Natural killer cell (primary cell): ENCODE measurements at regions not wholly inside any gene's neighbourhood (a gene's known extent, or its start where the extent isn't known, plus 50 kb on each side); places are given as distances from the start of the nearest gene placed in this dataset.

Source experiments
- ATAC-seq, 3 donors: fragments of 150-1000 bp in 2 of 3; fragments of 200-7000 bp in 1 of 3; cut with Tn5 transposase; 1 replicate in 1 of 3; 2 replicates in 2 of 3; pipeline ENCODE4 v1.10.0; 2021; ENCODE audit warnings: mild to moderate bottlenecking in 2 of 3, moderate library complexity in 2 of 3
- DNase-seq, 2 donors: peaks; one replicate each; pipeline versions ENCODE4 v3.0.0 to v3.0.0-alpha.2; 2013 to 2021; ENCODE audit warnings: mixed read lengths in 1 of 2
- H3K27ac ChIP-seq: one replicate; pipeline ENCODE4 v1.5.1; 2013; ENCODE audit warnings: mild to moderate bottlenecking, low read length
- H3K27me3 ChIP-seq: one replicate; pipeline ENCODE4 v1.6.1; 2013; ENCODE audit warnings: low read length; ENCODE audit not compliant: control insufficient read depth, insufficient read depth
- H3K36me3 ChIP-seq: one replicate; pipeline ENCODE4 v1.6.1; 2013; ENCODE audit warnings: low read length; ENCODE audit not compliant: control insufficient read depth, insufficient read depth
- H3K4me1 ChIP-seq: one replicate; pipeline ENCODE4 v1.6.1; 2013; ENCODE audit warnings: low read length; ENCODE audit not compliant: control insufficient read depth, insufficient read depth
- H3K4me3 ChIP-seq: one replicate; pipeline ENCODE4 v1.5.1; 2013; ENCODE audit warnings: low read length
- H3K9me3 ChIP-seq: one replicate; pipeline ENCODE4 v1.6.1; 2013; ENCODE audit warnings: low read length; ENCODE audit not compliant: control insufficient read depth, insufficient read depth
- H3K27ac Mint-ChIP-seq, 2 donors: one replicate each; pipeline ENCODE4 v1.8.0; 2022; ENCODE audit warnings: mild to moderate bottlenecking in 2 of 2, mixed read lengths in 2 of 2, moderate library complexity in 1 of 2
- H3K27me3 Mint-ChIP-seq, 2 donors: one replicate each; pipeline ENCODE4 v1.8.0; 2022; ENCODE audit warnings: low read depth in 2 of 2, mixed read lengths in 2 of 2
- H3K36me3 Mint-ChIP-seq: one replicate; pipeline ENCODE4 v1.8.0; 2022; ENCODE audit warnings: mixed read lengths
- H3K4me1 Mint-ChIP-seq, 2 donors: one replicate each; pipeline ENCODE4 v1.8.0; 2022; ENCODE audit warnings: mixed read lengths in 2 of 2
- H3K4me3 Mint-ChIP-seq: one replicate; pipeline ENCODE4 v1.8.0; 2022; ENCODE audit warnings: mild to moderate bottlenecking, moderate library complexity, mixed read lengths
- H3K9me3 Mint-ChIP-seq, 2 donors: one replicate each; pipeline ENCODE4 v1.8.0; 2022; ENCODE audit warnings: mixed read lengths in 2 of 2
- WGBS: methylation state at CpG from one replicate; pipeline ENCODE4 v1.1.7; 2013; ENCODE audit warnings: missing lambda C conversion rate; ENCODE audit not compliant: insufficient coverage; 5-methylcytosine and 5-hydroxymethylcytosine counted together
- intact Hi-C: fragments of 100-400 bp; cut with micrococcal nuclease; formaldehyde crosslinking; loops from one replicate; pipeline ENCODE4 v1.14.2; 2022
- TF ChIP-seq, protein P1 (sequence below): fragments of 200-600 bp; IDR thresholded peaks from one replicate; pipeline ENCODE4 v1.8.0; 2022; ENCODE audit warnings: antibody characterized with exemption

DNA sequence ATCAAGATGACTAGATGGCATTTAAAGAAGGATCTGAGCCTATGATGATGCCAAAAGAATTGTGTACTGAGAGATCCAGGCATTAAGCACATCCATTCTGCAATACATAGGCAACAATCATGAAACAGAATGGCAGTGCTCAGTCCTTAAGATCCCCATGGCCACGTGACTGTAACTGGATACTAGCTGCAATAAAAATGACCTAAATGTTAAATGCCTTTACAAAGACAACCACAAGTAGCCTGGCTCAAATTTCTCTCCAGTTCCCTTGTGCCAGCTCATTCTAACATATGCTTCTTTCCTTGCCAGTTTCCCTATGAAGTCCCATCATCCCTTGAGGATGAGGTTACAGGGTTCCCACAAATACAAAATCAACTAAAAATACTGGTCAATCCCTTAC lies 148.3 kb upstream of the GHR start:
- Histone ChIP-seq H3K4me1 (no peaks in the 10 kb centered on the region), H3K27me3 (peaks cover 2% of the 10 kb centered on the region), H3K4me3 (no peak overlapping the region), H3K36me3 (no peaks in the 10 kb centered on the region), H3K27ac (no peak overlapping the region), H3K9me3 (no peaks in the 10 kb centered on the region)
- Mint-ChIP-seq H3K27ac (no peak overlapping the region), H3K27me3 (no peaks in the 10 kb centered on the region), H3K4me1 (no peaks in the 10 kb centered on the region), H3K4me3 (no peak overlapping the region), H3K9me3 (peaks cover 0 to 3% of the 10 kb centered on the region in 2 donors), H3K36me3 (no peaks in the 10 kb centered on the region)
- WGBS = 54% methylated on average over 1 of the region's 1 CpG
- ATAC-seq (no peak), DNase-seq (no peak)
- intact Hi-C loops = no loop called here
- TF ChIP-seq, protein P1, sequence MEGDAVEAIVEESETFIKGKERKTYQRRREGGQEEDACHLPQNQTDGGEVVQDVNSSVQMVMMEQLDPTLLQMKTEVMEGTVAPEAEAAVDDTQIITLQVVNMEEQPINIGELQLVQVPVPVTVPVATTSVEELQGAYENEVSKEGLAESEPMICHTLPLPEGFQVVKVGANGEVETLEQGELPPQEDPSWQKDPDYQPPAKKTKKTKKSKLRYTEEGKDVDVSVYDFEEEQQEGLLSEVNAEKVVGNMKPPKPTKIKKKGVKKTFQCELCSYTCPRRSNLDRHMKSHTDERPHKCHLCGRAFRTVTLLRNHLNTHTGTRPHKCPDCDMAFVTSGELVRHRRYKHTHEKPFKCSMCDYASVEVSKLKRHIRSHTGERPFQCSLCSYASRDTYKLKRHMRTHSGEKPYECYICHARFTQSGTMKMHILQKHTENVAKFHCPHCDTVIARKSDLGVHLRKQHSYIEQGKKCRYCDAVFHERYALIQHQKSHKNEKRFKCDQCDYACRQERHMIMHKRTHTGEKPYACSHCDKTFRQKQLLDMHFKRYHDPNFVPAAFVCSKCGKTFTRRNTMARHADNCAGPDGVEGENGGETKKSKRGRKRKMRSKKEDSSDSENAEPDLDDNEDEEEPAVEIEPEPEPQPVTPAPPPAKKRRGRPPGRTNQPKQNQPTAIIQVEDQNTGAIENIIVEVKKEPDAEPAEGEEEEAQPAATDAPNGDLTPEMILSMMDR = no peak

DNA sequence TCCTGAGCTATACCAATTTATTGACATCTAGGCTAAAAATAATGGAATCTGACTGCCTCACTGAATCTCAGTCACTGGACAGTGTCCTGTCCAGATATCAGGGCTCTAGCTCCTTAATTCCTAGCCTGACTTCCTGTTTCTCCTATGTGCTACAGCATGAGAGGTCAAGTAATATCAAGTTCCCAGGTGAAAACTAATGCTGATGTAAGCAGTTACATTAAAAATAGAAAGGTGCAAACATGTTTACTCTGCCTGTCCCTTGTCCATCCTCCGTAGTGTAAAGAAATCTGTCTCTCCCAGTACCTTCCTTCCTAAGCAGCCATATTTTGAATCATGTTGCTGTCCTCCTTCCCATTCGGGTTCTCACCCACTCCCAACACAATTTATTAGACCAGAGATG lies 145.9 kb upstream of the GHR start:
- Histone ChIP-seq H3K27ac (no peak overlapping the region), H3K4me3 (no peak overlapping the region), H3K9me3 (no peaks in the 10 kb centered on the region), H3K4me1 (no peaks in the 10 kb centered on the region), H3K27me3 (no peaks in the 10 kb centered on the region), H3K36me3 (no peaks in the 10 kb centered on the region)
- Mint-ChIP-seq H3K9me3 (peaks cover 0 to 3% of the 10 kb centered on the region in 2 donors), H3K27ac (no peak overlapping the region), H3K36me3 (no peaks in the 10 kb centered on the region), H3K27me3 (no peaks in the 10 kb centered on the region), H3K4me3 (no peak overlapping the region), H3K4me1 (no peaks in the 10 kb centered on the region)
- ATAC-seq = no peak
- intact Hi-C loops = no loop called here
- TF ChIP-seq, protein P1 = no peak
- DNase-seq = no peak
- 67% methylated on average over 2 of the region's 2 CpGs for WGBS

DNA sequence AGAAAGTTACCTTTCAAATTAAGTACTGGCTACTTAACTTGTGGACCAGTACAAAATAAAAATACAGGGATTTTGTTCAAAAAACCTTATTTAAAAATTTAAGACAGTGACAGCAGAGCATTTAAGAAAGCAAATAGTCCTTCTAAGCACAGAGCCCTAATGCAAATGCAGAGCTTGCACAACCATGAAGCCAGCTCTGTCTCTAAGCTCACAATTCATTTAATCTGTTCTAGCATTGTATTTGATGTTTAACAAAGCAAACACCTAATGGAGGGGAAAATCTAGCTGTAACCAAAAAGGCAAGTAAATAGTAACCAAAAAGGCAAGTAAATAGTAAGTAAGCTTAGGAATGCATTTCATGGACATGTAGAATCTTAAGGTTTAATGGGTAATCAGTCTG lies 138.7 kb upstream of the GHR start:
- Histone ChIP-seq H3K27me3 (no peaks in the 10 kb centered on the region), H3K4me3 (no peak overlapping the region), H3K36me3 (no peaks in the 10 kb centered on the region), H3K4me1 (no peaks in the 10 kb centered on the region), H3K27ac (no peak overlapping the region), H3K9me3 (no peaks in the 10 kb centered on the region)
- H3K36me3 Mint-ChIP-seq = no peaks in the 10 kb centered on the region
- H3K9me3 Mint-ChIP-seq = peaks cover 5 to 6% of the 10 kb centered on the region in 2 donors
- DNase-seq (no peak), ATAC-seq (no peak)
- intact Hi-C loops = no loop called here
- TF ChIP-seq, protein P1 = no peak
- no peaks in the 10 kb centered on the region for H3K4me1 Mint-ChIP-seq
- H3K27me3 Mint-ChIP-seq = no peaks in the 10 kb centered on the region
- no peak overlapping the region for H3K4me3 Mint-ChIP-seq
- no peak overlapping the region for H3K27ac Mint-ChIP-seq

DNA sequence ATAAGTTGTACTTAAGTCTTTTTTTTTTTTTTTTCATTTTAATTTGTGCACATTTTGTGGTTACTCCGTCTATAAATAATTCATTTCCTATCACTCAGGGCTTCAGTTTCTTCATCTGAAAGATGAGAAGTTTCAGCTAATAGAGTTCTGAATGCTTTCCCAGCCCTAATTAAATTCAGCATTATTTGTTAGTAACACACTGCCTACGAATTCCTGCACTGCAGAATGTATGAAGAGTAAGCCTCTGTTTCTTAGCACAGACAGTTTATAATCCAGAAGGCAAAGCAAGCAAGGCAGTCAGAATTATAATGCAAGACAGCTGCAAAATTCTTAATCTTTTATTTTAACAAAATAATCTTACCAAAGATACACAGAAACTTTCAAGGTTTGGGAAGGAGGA lies 138.0 kb upstream of the GHR start:
- H3K36me3 Mint-ChIP-seq = no peaks in the 10 kb centered on the region
- Histone ChIP-seq H3K27ac (no peak overlapping the region), H3K4me3 (no peak overlapping the region), H3K36me3 (no peaks in the 10 kb centered on the region), H3K9me3 (no peaks in the 10 kb centered on the region), H3K4me1 (no peaks in the 10 kb centered on the region), H3K27me3 (no peaks in the 10 kb centered on the region)
- no peaks in the 10 kb centered on the region for H3K27me3 Mint-ChIP-seq
- intact Hi-C loops = no loop called here
- H3K9me3 Mint-ChIP-seq = peaks cover 5 to 8% of the 10 kb centered on the region in 2 donors
- ATAC-seq = no peak
- no peaks in the 10 kb centered on the region for H3K4me1 Mint-ChIP-seq
- H3K27ac Mint-ChIP-seq = no peak overlapping the region
- H3K4me3 Mint-ChIP-seq = no peak overlapping the region
- no peak for DNase-seq
- 55% methylated on average over 2 of the region's 2 CpGs for WGBS
- TF ChIP-seq, protein P1 = no peak
